ENCODE measurements at regions not wholly inside any gene's neighbourhood (a gene's known extent, or its start where the extent isn't known, plus 50 kb on each side); places are given as distances from the start of the nearest gene placed in this dataset.

GRCh38 chr14:42095155-42095554 lies 488.5 kb downstream of the LRFN5 start:
- in situ Hi-C loops (cut with HindIII; ENCODE audit: extremely low pct_ligation_motif_present, low pct_unique_long_range_greater_than_20kb) (no loop called here), intact Hi-C loops (cut with micrococcal nuclease; ENCODE audit: unreplicated experiment) (no loop called here)
- H3K9ac ChIP-seq (ENCODE audit: insufficient read depth, low read depth, low read length): no peak overlapping the region
- FAIRE-seq: no peak
- no peak for DNase-seq (ENCODE audit: low spot score)
- no peak overlapping the region for H3K27ac ChIP-seq (ENCODE audit: extremely low read length, insufficient read depth, low read length)
- H2AFZ ChIP-seq (ENCODE audit: low read length): no peak overlapping the region
- ChIA-PET POLR2A (no interaction called here), CTCF (ENCODE audit: low intra/inter-chr PET ratio, low total read pairs) (no interaction called here)
- no peak; the same call in 1 of the 3 replicates for ATAC-seq
- no peaks in the 10 kb centered on the region for H4K20me1 ChIP-seq (ENCODE audit: insufficient read depth, low read length)
- no peak overlapping the region for H3K4me2 ChIP-seq (ENCODE audit: low read depth, low read length)
- peaks cover 81% of the 10 kb centered on the region for H3K9me3 ChIP-seq (ENCODE audit: low read length)
- H3K4me3 ChIP-seq (replicated peaks in 1 of 3; ENCODE audit: insufficient read depth in 1 of 3, low read depth in 2 of 3, low read length in 3 of 3): no peak overlapping the region
- H3K79me2 ChIP-seq (ENCODE audit: insufficient read depth, low read length): no peaks in the 10 kb centered on the region
- no peak for TF ChIP-seq HNRNPL (IDR thresholded peaks at IDR 0.05; ENCODE audit: low read depth, low read length)
- no peak for TF ChIP-seq HNF1A (IDR thresholded peaks at IDR 0.05; ENCODE audit: low read depth)
- no peak for TF ChIP-seq HNF1A (CRISPR knock-in tag; IDR thresholded peaks at IDR 0.05; ENCODE audit: borderline replicate concordance)
- TF ChIP-seq KDM5B (CRISPR knock-in tag; IDR thresholded peaks at IDR 0.05; ENCODE audit: borderline replicate concordance): no peak
- TF ChIP-seq ZNF790 (CRISPR knock-in tag; IDR thresholded peaks at IDR 0.05; ENCODE audit: borderline replicate concordance): no peak
- no peak for TF ChIP-seq ZNF691 (CRISPR knock-in tag; IDR thresholded peaks at IDR 0.05; ENCODE audit: borderline replicate concordance, low read depth)
- TF ChIP-seq ZNF543 (CRISPR knock-in tag; IDR thresholded peaks at IDR 0.05): no peak
- no peak for TF ChIP-seq BHLHE40 (IDR thresholded peaks at IDR 0.05; ENCODE audit: low read length)
- no peak for TF ChIP-seq ZNF879 (CRISPR knock-in tag; IDR thresholded peaks at IDR 0.05)
- no TSS peak for BruUV-seq (replicated peaks)
- WGBS (ENCODE audit: low lambda C conversion rate): 2% methylated on average over 2 of the region's 2 CpGs
- no peaks in the 10 kb centered on the region for H3K27me3 ChIP-seq (ENCODE audit: control insufficient read depth in 1 of 2, insufficient read depth in 2 of 2, low read length in 2 of 2)
- H3K36me3 ChIP-seq (replicated peaks in 1 of 2; ENCODE audit: control insufficient read depth in 1 of 2, insufficient read depth in 2 of 2, low read length in 2 of 2): no peaks in the 10 kb centered on the region
- H3K4me1 ChIP-seq (ENCODE audit: insufficient read depth, low read length): no peaks in the 10 kb centered on the region
